HG03097 (cell line): ENCODE measurements at regions not wholly inside any gene's neighbourhood (a gene's known extent, or its start where the extent isn't known, plus 50 kb on each side); places are given as distances from the start of the nearest gene placed in this dataset.

Source experiments
- ATAC-seq: cut with Tn5 transposase; IDR thresholded peaks from one replicate; pipeline ENCODE4 v1.9.1; 2021; ENCODE audit not compliant: unreplicated experiment, low FRiP score

- no peak for ATAC-seq
Observed at GRCh38 chr15:97504031-97504792, 456.3 kb upstream of the ARRDC4 start.

- no peak for ATAC-seq
Observed at GRCh38 chr15:97517737-97518136, 442.8 kb upstream of the ARRDC4 start.

GRCh38 chr15:97520689-97521088, 439.8 kb upstream of the ARRDC4 start:
- ATAC-seq, result no peak

GRCh38 chr15:97521381-97522285, 438.9 kb upstream of the ARRDC4 start:
- no peak for ATAC-seq

- no peak for ATAC-seq
Observed at GRCh38 chr15:97522347-97522746, 438.2 kb upstream of the ARRDC4 start.

GRCh38 chr15:97525809-97526208, 434.7 kb upstream of the ARRDC4 start:
- ATAC-seq, result no peak

- no peak for ATAC-seq
Observed at GRCh38 chr15:97528238-97528637, 432.3 kb upstream of the ARRDC4 start.

- no peak for ATAC-seq
Observed at GRCh38 chr15:97545799-97546198, 414.7 kb upstream of the ARRDC4 start.

GRCh38 chr15:97547381-97547780, 413.1 kb upstream of the ARRDC4 start:
- no peak for ATAC-seq

GRCh38 chr15:97561529-97561928, 399.0 kb upstream of the ARRDC4 start:
- no peak for ATAC-seq

- ATAC-seq, result no peak
Observed at GRCh38 chr15:97563516-97563915, 397.0 kb upstream of the ARRDC4 start.

- no peak for ATAC-seq
Observed at GRCh38 chr15:97566961-97567360, 393.5 kb upstream of the ARRDC4 start.

GRCh38 chr15:97567411-97567810, 393.1 kb upstream of the ARRDC4 start:
- ATAC-seq, result no peak

GRCh38 chr15:97576929-97577645, 383.4 kb upstream of the ARRDC4 start:
- no peak for ATAC-seq

- ATAC-seq, result no peak
Observed at GRCh38 chr15:97585408-97585807, 375.1 kb upstream of the ARRDC4 start.

- ATAC-seq, result no peak
Observed at GRCh38 chr15:97592778-97593177, 367.7 kb upstream of the ARRDC4 start.

GRCh38 chr15:97597801-97598200, 362.7 kb upstream of the ARRDC4 start:
- ATAC-seq, result no peak

GRCh38 chr15:97598353-97598798, 362.1 kb upstream of the ARRDC4 start:
- no peak for ATAC-seq

GRCh38 chr15:97600190-97600589, 360.3 kb upstream of the ARRDC4 start:
- ATAC-seq, result no peak

- no peak for ATAC-seq
Observed at GRCh38 chr15:97604677-97605076, 355.8 kb upstream of the ARRDC4 start.

- no peak for ATAC-seq
Observed at GRCh38 chr15:97615114-97615513, 345.4 kb upstream of the ARRDC4 start.
